T-helper 17 cell (primary cell): ENCODE measurements at regions not wholly inside any gene's neighbourhood (a gene's known extent, or its start where the extent isn't known, plus 50 kb on each side); places are given as distances from the start of the nearest gene placed in this dataset.

Source experiments
- ATAC-seq: fragments of 150-1000 bp; cut with Tn5 transposase; 2 replicates; pipeline ENCODE4 v1.10.0; 2021; ENCODE audit warnings: mild to moderate bottlenecking, moderate library complexity
- DNase-seq, 3 donors: peaks; one replicate each; pipeline versions ENCODE4 v3.0.0 to v3.0.0-alpha.2; 2020 to 2021
- H3K9me3 ChIP-seq: one replicate; pipeline ENCODE4 v1.7.0; 2013; ENCODE audit warnings: low read length, mild to moderate bottlenecking; ENCODE audit not compliant: control insufficient read depth, poor library complexity, severe bottlenecking
- H3K27ac Mint-ChIP-seq: one replicate; pipeline ENCODE4 v1.8.0; 2022; ENCODE audit warnings: mild to moderate bottlenecking, moderate library complexity, mixed read lengths
- H3K27me3 Mint-ChIP-seq: one replicate; pipeline ENCODE4 v1.8.0; 2022; ENCODE audit warnings: mixed read lengths
- H3K36me3 Mint-ChIP-seq: one replicate; pipeline ENCODE4 v1.8.0; 2022; ENCODE audit warnings: low read depth, mixed read lengths
- H3K4me1 Mint-ChIP-seq: one replicate; pipeline ENCODE4 v1.8.0; 2022; ENCODE audit warnings: mild to moderate bottlenecking, mixed read lengths
- H3K4me3 Mint-ChIP-seq: one replicate; pipeline ENCODE4 v1.8.0; 2022; ENCODE audit warnings: mild to moderate bottlenecking, moderate library complexity, mixed read lengths

DNA sequence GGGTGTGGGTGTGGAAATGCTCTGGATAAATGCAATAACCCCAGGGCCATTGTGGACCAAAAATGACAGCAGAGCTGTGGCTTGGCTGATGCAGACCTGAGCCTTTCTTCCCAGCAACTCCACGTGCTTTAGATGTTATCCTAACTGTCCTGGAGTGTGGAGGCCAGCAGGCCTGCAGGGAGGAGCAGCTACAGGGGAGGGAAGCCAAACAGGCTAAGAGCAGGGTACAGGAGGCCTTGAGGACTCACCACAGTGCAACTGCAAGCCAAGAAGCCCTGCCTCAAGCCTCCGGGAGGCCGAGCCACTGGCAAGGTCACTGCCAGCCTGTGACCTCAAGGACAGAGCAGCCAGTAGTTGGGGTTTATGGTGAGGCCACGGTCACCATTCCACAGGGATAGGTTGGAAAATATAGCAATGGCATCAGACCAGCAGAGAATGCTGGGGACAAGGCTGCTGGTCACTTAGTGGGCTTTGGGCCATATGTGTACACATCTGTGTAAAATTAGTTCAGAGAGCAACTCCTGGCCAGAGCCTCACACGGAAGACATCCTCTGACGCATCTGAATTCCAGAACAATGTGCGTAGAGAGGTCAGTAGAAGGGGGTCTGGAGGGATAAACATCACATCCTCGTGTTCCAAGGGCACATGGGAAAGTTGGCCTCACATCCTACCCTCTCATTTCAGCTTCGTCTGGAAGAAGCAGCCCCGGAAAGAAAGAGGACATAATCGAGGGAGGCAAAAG is 76.2 kb upstream of the UPP2 start:
- DNase-seq, result no peak
- no peak overlapping the region for H3K4me3 Mint-ChIP-seq
- no peak for ATAC-seq
- no peak overlapping the region for H3K27ac Mint-ChIP-seq
- H3K9me3 ChIP-seq, result no peaks in the 10 kb centered on the region
- H3K4me1 Mint-ChIP-seq, result peaks cover 17% of the 10 kb centered on the region
- peaks cover 5% of the 10 kb centered on the region for H3K36me3 Mint-ChIP-seq
- H3K27me3 Mint-ChIP-seq, result no peaks in the 10 kb centered on the region

DNA sequence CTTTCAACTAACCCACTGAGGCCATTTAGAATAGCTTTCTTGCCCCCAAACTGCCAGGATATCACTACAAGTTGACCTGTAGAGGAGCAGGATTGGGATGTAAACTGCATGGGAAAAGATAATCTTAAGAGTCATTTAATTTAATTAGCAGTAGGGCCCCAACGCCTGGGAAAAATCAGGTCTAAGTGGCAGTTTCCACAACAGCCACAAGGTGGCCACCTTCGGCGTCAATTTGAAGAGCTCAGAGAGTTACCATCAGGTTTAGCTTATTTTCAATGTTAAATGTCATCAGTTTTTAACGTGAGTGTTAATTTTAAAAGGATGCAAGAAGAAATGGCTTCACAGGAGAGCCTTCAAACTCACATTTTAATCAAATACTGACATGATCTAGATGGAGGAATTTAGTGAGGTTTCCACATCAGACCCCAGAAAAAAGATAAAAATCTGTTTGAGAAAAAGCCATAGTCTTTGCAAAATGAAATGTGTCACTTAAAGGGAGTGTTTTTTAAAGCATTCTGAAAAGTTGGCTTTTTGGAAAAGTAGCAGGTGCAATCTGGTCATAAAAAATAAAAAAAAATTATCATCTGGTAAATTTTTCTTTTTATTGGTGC is 77.3 kb upstream of the UPP2 start:
- peaks cover 17% of the 10 kb centered on the region for H3K4me1 Mint-ChIP-seq
- no peaks in the 10 kb centered on the region for H3K27me3 Mint-ChIP-seq
- no peak overlapping the region for H3K4me3 Mint-ChIP-seq
- peaks cover 5% of the 10 kb centered on the region for H3K36me3 Mint-ChIP-seq
- H3K27ac Mint-ChIP-seq, result no peak overlapping the region
- peak; percentile 68 for ATAC-seq
- DNase-seq, result peak in 2 of 3 donors; percentile 16 to 43
- no peaks in the 10 kb centered on the region for H3K9me3 ChIP-seq

DNA sequence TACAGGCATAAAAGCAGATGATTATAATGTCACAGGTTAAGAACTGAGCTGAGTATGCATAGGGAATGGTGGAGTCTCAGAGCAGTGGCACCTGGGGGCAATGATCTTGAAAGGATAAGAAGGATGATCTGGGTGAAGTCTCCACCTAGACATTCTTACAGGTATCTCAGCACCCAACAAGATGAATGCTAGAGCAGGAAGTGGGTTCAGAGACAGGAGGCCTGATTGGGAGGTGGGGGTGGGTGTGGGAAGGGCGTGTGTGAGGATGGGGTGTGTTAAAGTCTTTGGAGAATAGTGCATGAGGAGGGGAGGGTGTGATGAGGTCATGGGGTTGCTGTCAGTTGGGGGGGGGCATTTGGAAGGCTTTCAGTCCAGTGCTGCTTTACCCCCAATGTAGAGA is 78.8 kb upstream of the UPP2 start:
- H3K4me3 Mint-ChIP-seq, result no peak overlapping the region
- ATAC-seq, result no peak

DNA sequence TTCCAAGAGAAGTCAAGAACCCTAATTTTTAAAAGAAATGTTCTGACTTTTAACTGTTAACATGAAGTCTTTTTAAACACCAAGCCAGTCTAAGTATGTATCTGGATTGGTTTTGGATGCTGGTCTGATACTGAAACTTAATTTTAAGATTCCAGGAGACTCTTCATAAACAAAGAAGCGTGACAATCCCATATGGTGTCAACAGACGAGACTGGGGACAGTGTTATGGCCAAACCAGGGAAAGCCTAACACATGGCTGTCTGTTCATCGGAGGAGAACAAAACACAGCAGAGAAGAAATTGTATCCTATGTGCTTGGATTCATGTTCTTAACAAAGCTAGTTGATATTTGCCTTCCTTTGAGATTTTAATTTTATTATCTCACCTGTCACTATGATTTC is 80.5 kb upstream of the UPP2 start:
- Mint-ChIP-seq H3K4me1 (peaks cover 17% of the 10 kb centered on the region), H3K27me3 (peaks cover 7% of the 10 kb centered on the region), H3K4me3 (no peak overlapping the region), H3K36me3 (peaks cover 2% of the 10 kb centered on the region), H3K27ac (no peak overlapping the region)
- H3K9me3 ChIP-seq, result no peaks in the 10 kb centered on the region
- ATAC-seq (no peak), DNase-seq (no peak)

More for the DNA sequence above, 78.8 kb upstream of the UPP2 start:
- Mint-ChIP-seq H3K27me3 (peaks cover 7% of the 10 kb centered on the region), H3K27ac (no peak overlapping the region), H3K36me3 (peaks cover 2% of the 10 kb centered on the region), H3K4me1 (peaks cover 17% of the 10 kb centered on the region)
- no peak for DNase-seq
- H3K9me3 ChIP-seq, result no peaks in the 10 kb centered on the region

DNA sequence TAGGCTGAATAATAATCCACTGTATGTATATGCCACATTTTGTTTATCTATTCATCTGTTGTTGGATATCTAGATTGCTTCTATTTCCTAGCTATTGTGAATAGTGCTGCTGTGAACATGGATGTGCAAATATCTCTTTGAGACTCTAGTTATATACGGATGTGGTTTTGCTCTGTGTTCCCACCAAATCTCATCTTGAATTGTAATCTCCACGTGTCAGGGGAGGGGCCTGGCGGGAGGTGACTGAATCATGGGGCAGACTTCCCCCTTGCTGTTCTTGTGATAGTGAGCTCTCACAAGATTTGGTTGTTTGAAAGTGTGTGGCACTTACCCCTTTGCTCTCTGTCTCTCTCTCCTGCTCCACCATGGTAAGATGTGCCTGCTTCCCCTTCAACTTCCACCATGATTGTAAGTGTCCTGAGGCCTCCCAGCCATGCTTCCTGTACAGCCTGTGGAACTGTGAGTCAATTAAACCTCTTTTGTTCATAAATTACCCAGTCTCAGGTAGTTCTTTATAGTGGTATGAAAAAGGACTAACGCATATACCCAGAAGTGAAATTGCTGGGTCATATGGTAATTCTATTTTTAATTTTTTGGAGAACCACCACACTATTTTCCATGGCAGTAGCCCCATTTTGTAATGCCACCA is 86.1 kb upstream of the UPP2 start:
- H3K36me3 Mint-ChIP-seq, result peaks cover 2% of the 10 kb centered on the region
- DNase-seq (no peak), ATAC-seq (peak; percentile 46)
- H3K27ac Mint-ChIP-seq, result no peak overlapping the region
- no peak overlapping the region for H3K4me3 Mint-ChIP-seq
- no peaks in the 10 kb centered on the region for H3K9me3 ChIP-seq
- peaks cover 7% of the 10 kb centered on the region for H3K27me3 Mint-ChIP-seq
- peaks cover 13% of the 10 kb centered on the region for H3K4me1 Mint-ChIP-seq

DNA sequence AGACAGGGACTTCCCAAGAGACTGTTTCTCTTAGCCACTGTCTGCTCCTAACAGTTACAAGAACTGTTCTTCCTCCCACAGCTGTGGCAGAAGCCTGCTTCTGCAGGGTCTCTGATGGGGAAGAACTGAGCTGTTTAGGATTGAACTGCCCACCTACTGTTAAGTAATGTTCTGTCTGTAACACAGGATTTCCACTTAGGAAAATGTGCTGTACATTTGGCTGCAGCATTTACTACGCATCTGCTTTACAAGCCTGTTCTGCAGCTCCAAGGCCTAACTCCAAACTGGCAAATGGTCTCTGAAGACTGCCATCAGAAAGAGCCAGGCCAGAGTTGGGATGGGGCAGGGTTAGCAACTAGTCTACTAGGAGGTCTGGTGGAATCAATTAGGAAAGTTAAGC is 87.8 kb upstream of the UPP2 start:
- Mint-ChIP-seq H3K36me3 (peaks cover under 1% of the 10 kb centered on the region), H3K4me1 (peaks cover 16% of the 10 kb centered on the region), H3K4me3 (no peak overlapping the region), H3K27me3 (peaks cover 4% of the 10 kb centered on the region), H3K27ac (no peak overlapping the region)
- H3K9me3 ChIP-seq, result no peaks in the 10 kb centered on the region
- ATAC-seq (no peak), DNase-seq (no peak)

DNA sequence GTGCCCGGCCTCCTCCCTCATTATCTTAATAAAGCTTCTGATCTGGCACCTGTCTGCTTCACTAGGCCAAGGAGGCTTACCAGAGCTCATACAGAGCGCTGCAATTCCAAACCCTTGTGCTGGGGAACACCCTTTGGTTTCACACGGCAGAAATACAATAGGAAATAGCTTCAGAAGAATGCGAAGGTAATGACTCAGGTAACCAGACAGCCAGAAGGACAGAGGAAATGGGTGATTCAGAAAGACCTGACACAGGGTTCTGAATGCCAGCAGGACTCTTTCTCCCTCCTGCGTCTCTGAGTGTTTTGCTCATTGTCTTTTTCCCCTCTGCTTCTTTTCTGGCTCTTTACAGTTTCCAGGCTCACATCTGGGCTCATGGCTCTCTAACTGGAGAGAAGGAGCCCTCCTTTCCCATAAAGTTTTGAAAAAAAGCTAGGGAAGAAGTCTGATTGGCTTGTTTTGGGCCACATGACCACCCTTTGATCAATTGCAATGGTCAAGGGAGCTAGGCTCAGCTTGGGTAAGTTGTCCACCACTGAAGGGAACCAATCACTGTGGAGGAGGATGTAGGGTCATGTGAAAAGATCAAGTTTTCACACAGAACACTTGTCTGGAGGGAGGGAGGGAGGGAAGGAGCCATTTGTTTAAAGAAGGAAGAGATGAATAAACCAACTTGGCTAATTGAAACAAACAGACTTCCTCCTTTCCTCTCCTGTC is 90.5 kb upstream of the UPP2 start:
- Mint-ChIP-seq H3K4me3 (no peak overlapping the region), H3K36me3 (no peaks in the 10 kb centered on the region), H3K27me3 (no peaks in the 10 kb centered on the region), H3K27ac (no peak overlapping the region), H3K4me1 (peaks cover 19% of the 10 kb centered on the region)
- no peak for ATAC-seq
- H3K9me3 ChIP-seq, result no peaks in the 10 kb centered on the region
- no peak for DNase-seq

DNA sequence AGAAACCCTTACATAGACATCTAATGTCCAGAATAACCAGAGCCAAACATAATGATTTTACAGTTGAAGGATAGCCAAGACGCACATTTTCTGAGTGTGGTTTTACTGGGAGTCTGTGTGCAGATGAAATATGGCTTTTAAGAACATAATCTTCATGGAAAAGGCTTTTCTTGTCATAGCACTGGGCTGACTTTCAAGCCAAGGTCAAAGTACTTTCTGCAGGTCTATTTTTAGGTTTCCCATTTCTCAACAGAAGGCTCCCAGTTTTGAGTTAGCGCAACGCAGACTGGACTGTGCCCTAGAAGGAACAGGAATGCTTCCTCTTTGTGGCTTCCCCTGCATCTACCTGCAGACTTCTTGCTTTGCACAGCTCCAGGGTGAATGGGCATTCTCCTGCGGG is 92.3 kb upstream of the UPP2 start:
- DNase-seq, result no peak
- peaks cover 11% of the 10 kb centered on the region for H3K4me1 Mint-ChIP-seq
- ATAC-seq, result no peak
- H3K27me3 Mint-ChIP-seq, result peaks cover 8% of the 10 kb centered on the region
- no peaks in the 10 kb centered on the region for H3K9me3 ChIP-seq
- H3K36me3 Mint-ChIP-seq, result peaks cover 2% of the 10 kb centered on the region
- H3K4me3 Mint-ChIP-seq, result no peak overlapping the region
- no peak overlapping the region for H3K27ac Mint-ChIP-seq

DNA sequence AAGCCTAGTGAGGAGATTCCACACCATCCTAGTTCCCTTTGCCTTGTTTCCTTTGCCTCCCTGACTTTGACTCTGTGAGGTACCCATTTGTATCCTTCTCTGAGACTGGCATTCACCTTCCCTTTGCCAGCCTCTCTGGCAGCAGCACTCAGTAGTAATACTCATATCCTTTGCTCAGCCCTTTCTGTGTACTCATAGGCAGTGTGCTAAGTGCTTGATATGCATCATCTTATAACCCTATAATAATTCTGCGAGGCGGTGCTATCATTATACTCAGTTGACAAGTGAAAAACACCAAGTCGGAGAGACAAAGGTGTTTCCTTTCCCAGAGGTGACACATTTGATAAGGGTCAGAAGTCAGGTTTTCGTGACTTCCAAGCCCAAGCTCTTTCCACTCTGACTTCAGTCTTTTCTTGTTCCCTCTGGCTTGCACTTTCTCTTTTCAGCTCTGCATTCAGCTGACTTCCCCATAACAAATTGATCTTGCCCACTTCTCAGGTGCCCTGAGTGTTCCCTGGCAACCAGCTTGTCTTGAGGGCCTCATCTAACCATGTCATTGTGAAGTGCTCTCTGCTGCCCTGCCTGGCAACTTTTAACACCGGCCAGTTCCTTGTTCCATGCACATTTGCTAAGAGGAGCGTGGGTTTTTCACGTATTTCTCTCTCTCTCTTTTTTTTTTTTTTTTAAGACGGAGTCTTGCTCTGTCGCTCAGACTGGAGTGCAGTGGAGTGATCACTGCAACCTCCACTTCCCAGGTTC is 94.5 kb upstream of the UPP2 start:
- DNase-seq, result no peak
- no peaks in the 10 kb centered on the region for H3K9me3 ChIP-seq
- H3K27me3 Mint-ChIP-seq, result peaks cover 13% of the 10 kb centered on the region
- H3K36me3 Mint-ChIP-seq, result peaks cover 6% of the 10 kb centered on the region
- H3K4me1 Mint-ChIP-seq, result peaks cover 10% of the 10 kb centered on the region
- H3K27ac Mint-ChIP-seq, result peak overlapping the region; percentile 86
- no peak overlapping the region for H3K4me3 Mint-ChIP-seq
- no peak for ATAC-seq

DNA sequence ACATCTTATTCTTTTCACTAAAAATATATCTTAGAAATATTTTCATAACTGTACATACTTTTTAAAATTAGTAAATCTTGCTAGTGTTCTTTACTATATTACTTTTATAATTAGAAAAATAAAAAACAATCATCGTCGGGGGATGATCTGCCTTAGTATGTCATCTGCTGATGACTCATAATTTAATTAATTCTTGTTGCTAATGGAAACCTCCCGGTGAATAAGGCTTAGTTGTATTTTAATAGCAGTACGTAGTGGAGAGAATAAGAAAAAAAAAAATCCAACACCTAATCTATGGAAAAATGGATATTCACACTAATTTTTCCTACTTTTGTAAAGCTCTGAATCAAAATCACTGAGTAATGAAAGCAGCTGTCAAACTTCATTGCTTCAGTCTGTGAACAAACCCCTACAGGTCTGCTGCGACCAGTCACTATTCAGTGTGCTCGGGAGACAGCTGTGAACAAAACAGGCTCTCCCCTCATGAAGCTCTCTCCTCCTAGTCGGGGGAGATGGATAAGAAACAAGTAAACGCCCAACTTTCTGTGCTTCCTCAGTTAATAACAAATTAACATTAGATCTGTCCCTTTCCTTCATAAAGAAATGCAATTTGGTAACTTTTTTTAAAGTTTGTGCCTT is 97.4 kb upstream of the UPP2 start:
- ATAC-seq (no peak), DNase-seq (no peak)
- Mint-ChIP-seq H3K36me3 (peaks cover 8% of the 10 kb centered on the region), H3K4me1 (peaks cover 3% of the 10 kb centered on the region), H3K27ac (no peak overlapping the region), H3K27me3 (peaks cover 24% of the 10 kb centered on the region), H3K4me3 (no peak overlapping the region)
- no peaks in the 10 kb centered on the region for H3K9me3 ChIP-seq

DNA sequence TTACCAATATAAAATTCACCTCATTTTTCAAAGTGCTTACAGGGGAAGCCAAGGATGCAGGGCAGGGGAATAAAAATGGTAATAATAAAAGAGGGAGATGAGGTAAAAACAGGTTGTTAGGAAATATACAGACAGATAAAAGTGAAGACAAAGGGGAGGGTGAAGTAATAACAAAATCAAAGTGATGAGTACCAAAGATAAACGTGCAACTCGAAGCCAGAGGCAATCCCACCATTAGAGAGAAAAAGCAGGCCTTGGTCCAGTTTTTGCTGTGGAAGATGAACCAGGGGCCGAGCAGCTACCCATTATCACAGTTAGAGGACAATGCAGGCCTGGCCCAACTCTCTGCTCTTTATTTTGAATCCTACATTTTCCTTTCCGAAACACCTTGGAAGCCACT is 99.6 kb upstream of the UPP2 start:
- Mint-ChIP-seq H3K27me3 (peaks cover 24% of the 10 kb centered on the region), H3K4me1 (no peaks in the 10 kb centered on the region), H3K4me3 (no peak overlapping the region), H3K27ac (peak overlapping the region; percentile 51), H3K36me3 (peaks cover 8% of the 10 kb centered on the region)
- ATAC-seq (no peak), DNase-seq (no peak)
- H3K9me3 ChIP-seq, result no peaks in the 10 kb centered on the region

DNA sequence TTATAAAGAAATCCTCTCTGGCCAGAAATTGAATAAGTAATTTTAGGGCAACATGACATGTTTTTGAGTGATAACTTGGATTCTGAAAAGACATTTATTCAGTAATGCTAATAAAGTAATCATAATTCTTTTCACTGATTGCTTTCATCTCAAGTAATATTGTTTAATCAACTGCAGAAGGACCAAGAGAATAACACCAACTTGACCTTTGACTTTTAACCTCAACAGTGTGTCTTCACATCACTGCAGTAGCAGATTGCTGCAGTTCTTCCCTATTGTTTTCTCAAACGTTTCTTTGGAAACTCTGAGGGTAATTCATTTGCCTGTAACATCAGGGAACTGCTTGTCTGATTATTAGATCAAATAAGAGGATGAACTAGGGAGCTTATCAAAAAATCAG is 104.9 kb upstream of the UPP2 start:
- Mint-ChIP-seq H3K4me3 (no peak overlapping the region), H3K4me1 (no peaks in the 10 kb centered on the region), H3K36me3 (peaks cover 2% of the 10 kb centered on the region), H3K27me3 (peaks cover 10% of the 10 kb centered on the region), H3K27ac (no peak overlapping the region)
- DNase-seq (no peak), ATAC-seq (no peak)
- H3K9me3 ChIP-seq, result no peaks in the 10 kb centered on the region
